Keratinocyte (primary cell): ENCODE measurements at regions not wholly inside any gene's neighbourhood (a gene's known extent, or its start where the extent isn't known, plus 50 kb on each side); places are given as distances from the start of the nearest gene placed in this dataset.

Experiments
- DNase-seq: peaks from one replicate; pipeline ENCODE4 v3.0.0-alpha.2; 2011; ENCODE audit warnings: low read depth, missing footprints, low spot score
- FAIRE-seq: peaks from 2 replicates; lab custom pipeline; 2011; peaks lifted over from hg19 to GRCh38; lab: Jason Lieb, UNC
- H2AFZ ChIP-seq: 2 replicates; pipeline ENCODE4 v1.6.0; 2012; ENCODE audit warnings: low read length, control low read depth, inconsistent platforms; ENCODE audit not compliant: control insufficient read depth
- H3K27ac ChIP-seq: 2 replicates; pipeline ENCODE4 v1.5.1; 2011; ENCODE audit warnings: low read length; ENCODE audit not compliant: control insufficient read depth, insufficient read depth
- H3K27me3 ChIP-seq: 3 replicates; pipeline ENCODE4 v1.6.0; 2011; ENCODE audit warnings: low read length; ENCODE audit not compliant: control insufficient read depth, insufficient read depth; ENCODE audit errors: extremely low read depth
- H3K36me3 ChIP-seq, 2 experiments: 2 replicates in 1 of 2; 3 replicates in 1 of 2; pipeline ENCODE4 v1.5.1; 2011; ENCODE audit warnings: low read length in 2 of 2, mild to moderate bottlenecking in 1 of 2; ENCODE audit not compliant: control insufficient read depth in 2 of 2, insufficient read depth in 2 of 2; ENCODE audit errors: extremely low read depth in 1 of 2
- H3K4me1 ChIP-seq: 3 replicates; pipeline ENCODE4 v1.5.1; 2011; ENCODE audit warnings: low read length; ENCODE audit not compliant: control insufficient read depth, insufficient read depth; ENCODE audit errors: extremely low read depth
- H3K4me2 ChIP-seq: 3 replicates; pipeline ENCODE4 v1.6.0; 2011; ENCODE audit warnings: low read depth, low read length; ENCODE audit not compliant: control insufficient read depth, insufficient read depth; ENCODE audit errors: extremely low read depth
- H3K4me3 ChIP-seq, 3 experiments: fragments of 200-600 bp in 1 of 3; sonication (generic) in 1 of 3; 2 replicates in 2 of 3; 3 replicates in 1 of 3; pipeline ENCODE4 v1.5.1; 2011 to 2016; ENCODE audit warnings: low read length in 3 of 3, mild to moderate bottlenecking in 3 of 3, control low read depth in 2 of 3, inconsistent platforms in 1 of 3, low read depth in 1 of 3, mixed read lengths in 1 of 3, mixed run types in 1 of 3, moderate library complexity in 1 of 3; ENCODE audit not compliant: control insufficient read depth in 2 of 3, insufficient read depth in 2 of 3; ENCODE audit errors: extremely low read depth in 1 of 3
- H3K79me2 ChIP-seq: 2 replicates; pipeline ENCODE4 v1.6.0; 2012; ENCODE audit warnings: low read length; ENCODE audit not compliant: control insufficient read depth, insufficient read depth
- H3K9ac ChIP-seq: 3 replicates; pipeline ENCODE4 v1.6.0; 2011; ENCODE audit warnings: low read length; ENCODE audit not compliant: control insufficient read depth, insufficient read depth; ENCODE audit errors: extremely low read depth
- H3K9me1 ChIP-seq: 3 replicates; pipeline ENCODE4 v1.6.0; 2011; ENCODE audit warnings: low read length; ENCODE audit not compliant: control insufficient read depth, insufficient read depth; ENCODE audit errors: extremely low read depth
- H3K9me3 ChIP-seq: 2 replicates; pipeline ENCODE4 v1.5.1; 2012; ENCODE audit warnings: low read depth, low read length; ENCODE audit not compliant: control insufficient read depth
- H4K20me1 ChIP-seq: 3 replicates; pipeline ENCODE4 v1.6.0; 2011; ENCODE audit warnings: low read length; ENCODE audit not compliant: control insufficient read depth, insufficient read depth; ENCODE audit errors: extremely low read depth
- EZH2 ChIP-seq: IDR thresholded peaks from one replicate; pipeline ENCODE4 v1.6.1; 2012; ENCODE audit warnings: inconsistent platforms, mild to moderate bottlenecking, low read length, moderate library complexity
- dilution Hi-C: fragments of 300-500 bp; cut with MboI; formaldehyde crosslinking; loops from one replicate; pipeline ENCODE4 v1.7.0; 2020; ENCODE audit warnings: low sequenced_read_pairs; ENCODE audit not compliant: extremely low pct_ligation_motif_present
- TF ChIP-seq, protein P1 (sequence below), 3 experiments: IDR thresholded peaks in 1 of 3; conservative IDR thresholded peaks in 1 of 3; optimal IDR thresholded peaks in 1 of 3; 2 replicates in 2 of 3; 3 replicates in 1 of 3; pipeline versions ENCODE3 to v1.5.1; 2011; ENCODE audit warnings: low read length in 3 of 3, mild to moderate bottlenecking in 3 of 3, moderate library complexity in 2 of 3, control low read depth in 1 of 3, inconsistent platforms in 1 of 3; ENCODE audit not compliant: insufficient read depth in 2 of 3; ENCODE audit errors: extremely low read depth in 1 of 3

- no peak overlapping the region for H3K9ac ChIP-seq
- H3K36me3 ChIP-seq: no peaks in the 10 kb centered on the region
- no peaks in the 10 kb centered on the region for H3K27me3 ChIP-seq
- H3K4me1 ChIP-seq: no peaks in the 10 kb centered on the region
- H3K9me3 ChIP-seq: no peaks in the 10 kb centered on the region
- no peaks in the 10 kb centered on the region for H3K9me1 ChIP-seq
- H4K20me1 ChIP-seq: no peaks in the 10 kb centered on the region
- no peak overlapping the region for H3K27ac ChIP-seq
- no peaks in the 10 kb centered on the region for H3K79me2 ChIP-seq
- no peak overlapping the region for H3K4me2 ChIP-seq
- no peak overlapping the region for H3K4me3 ChIP-seq
- no peak for DNase-seq
- TF ChIP-seq, protein P1, sequence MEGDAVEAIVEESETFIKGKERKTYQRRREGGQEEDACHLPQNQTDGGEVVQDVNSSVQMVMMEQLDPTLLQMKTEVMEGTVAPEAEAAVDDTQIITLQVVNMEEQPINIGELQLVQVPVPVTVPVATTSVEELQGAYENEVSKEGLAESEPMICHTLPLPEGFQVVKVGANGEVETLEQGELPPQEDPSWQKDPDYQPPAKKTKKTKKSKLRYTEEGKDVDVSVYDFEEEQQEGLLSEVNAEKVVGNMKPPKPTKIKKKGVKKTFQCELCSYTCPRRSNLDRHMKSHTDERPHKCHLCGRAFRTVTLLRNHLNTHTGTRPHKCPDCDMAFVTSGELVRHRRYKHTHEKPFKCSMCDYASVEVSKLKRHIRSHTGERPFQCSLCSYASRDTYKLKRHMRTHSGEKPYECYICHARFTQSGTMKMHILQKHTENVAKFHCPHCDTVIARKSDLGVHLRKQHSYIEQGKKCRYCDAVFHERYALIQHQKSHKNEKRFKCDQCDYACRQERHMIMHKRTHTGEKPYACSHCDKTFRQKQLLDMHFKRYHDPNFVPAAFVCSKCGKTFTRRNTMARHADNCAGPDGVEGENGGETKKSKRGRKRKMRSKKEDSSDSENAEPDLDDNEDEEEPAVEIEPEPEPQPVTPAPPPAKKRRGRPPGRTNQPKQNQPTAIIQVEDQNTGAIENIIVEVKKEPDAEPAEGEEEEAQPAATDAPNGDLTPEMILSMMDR (optimal IDR thresholded peaks at IDR 0.05 in 1 of 3, IDR thresholded peaks at IDR 0.05 in 1 of 3, conservative IDR thresholded peaks at IDR 0.05 in 1 of 3; ENCODE audit: extremely low read depth in 1 of 3, insufficient read depth in 2 of 3, low read length in 3 of 3): no peak
- TF ChIP-seq EZH2: no peak
- no peak for FAIRE-seq
- no peak overlapping the region for H2AFZ ChIP-seq
- dilution Hi-C loops: no loop called here
Measured at GRCh38 chr13:107239213-107239612, 671.3 kb upstream of the ARGLU1 start.

GRCh38 chr13:107238262-107238981, 670.5 kb upstream of the ARGLU1 start:
- DNase-seq: no peak
- Histone ChIP-seq H3K27ac (no peak overlapping the region), H2AFZ (no peak overlapping the region), H3K9me1 (no peaks in the 10 kb centered on the region), H4K20me1 (no peaks in the 10 kb centered on the region), H3K9ac (no peak overlapping the region), H3K9me3 (no peaks in the 10 kb centered on the region), H3K79me2 (no peaks in the 10 kb centered on the region), H3K36me3 (no peaks in the 10 kb centered on the region), H3K27me3 (no peaks in the 10 kb centered on the region), H3K4me3 (no peak overlapping the region), H3K4me1 (no peaks in the 10 kb centered on the region), H3K4me2 (no peak overlapping the region)
- dilution Hi-C loops: no loop called here
- no peak for TF ChIP-seq EZH2
- no peak for FAIRE-seq
